GM12892 (cell line): ENCODE measurements at regions not wholly inside any gene's neighbourhood (a gene's known extent, or its start where the extent isn't known, plus 50 kb on each side); places are given as distances from the start of the nearest gene placed in this dataset.

Source experiments
- DNase-seq: peaks from one replicate; pipeline ENCODE4 v3.0.0; 2011; ENCODE audit not compliant: insufficient read length
- FAIRE-seq: peaks from 2 replicates; lab custom pipeline; 2011; peaks lifted over from hg19 to GRCh38; lab: Jason Lieb, UNC
- POLR2A ChIP-seq: IDR thresholded peaks from 2 replicates; pipeline ENCODE4 v1.6.1; 2011; ENCODE audit warnings: low read depth, low read length, control low read depth
- POLR2AphosphoS5 ChIP-seq: IDR thresholded peaks from 2 replicates; pipeline ENCODE4 v1.6.1; 2011; ENCODE audit warnings: low read depth, low read length, control low read depth
- TAF1 ChIP-seq: IDR thresholded peaks from 2 replicates; pipeline ENCODE4 v1.6.1; 2011; ENCODE audit warnings: low read depth, mild to moderate bottlenecking, control low read depth, low read length, borderline replicate concordance

DNA sequence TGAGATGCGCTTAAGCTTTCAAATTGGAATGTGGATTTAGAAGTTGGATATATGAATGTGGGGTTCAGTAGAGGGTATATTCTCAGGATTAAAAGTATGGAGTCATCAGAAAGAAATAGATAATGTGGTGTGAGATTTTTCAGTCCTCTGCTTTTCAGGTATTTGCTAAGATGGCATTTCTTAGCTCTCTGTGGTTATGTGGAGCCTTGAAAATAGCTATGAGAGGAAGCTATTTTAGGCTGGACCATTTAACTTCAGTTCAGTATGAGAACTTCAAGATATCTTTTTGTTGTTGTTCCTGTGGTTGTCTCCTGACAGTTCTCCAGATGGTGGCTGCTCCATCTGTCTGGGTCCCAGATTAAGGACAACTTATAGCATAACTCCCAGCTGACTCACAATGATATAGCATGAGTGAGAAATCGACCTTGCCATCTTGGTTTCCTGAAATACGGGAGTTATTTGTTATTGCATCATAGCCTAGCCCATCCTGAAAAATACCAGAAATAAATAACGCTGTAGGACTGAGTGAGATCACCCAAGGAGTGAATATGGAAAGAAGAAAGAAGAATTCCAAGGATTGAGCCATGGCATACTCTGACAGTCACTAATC lies 461.5 kb downstream of the ANXA1 start:
- TF ChIP-seq POLR2AphosphoS5 = no peak
- TF ChIP-seq POLR2A = no peak
- TF ChIP-seq TAF1 = no peak
- no peak for DNase-seq

DNA sequence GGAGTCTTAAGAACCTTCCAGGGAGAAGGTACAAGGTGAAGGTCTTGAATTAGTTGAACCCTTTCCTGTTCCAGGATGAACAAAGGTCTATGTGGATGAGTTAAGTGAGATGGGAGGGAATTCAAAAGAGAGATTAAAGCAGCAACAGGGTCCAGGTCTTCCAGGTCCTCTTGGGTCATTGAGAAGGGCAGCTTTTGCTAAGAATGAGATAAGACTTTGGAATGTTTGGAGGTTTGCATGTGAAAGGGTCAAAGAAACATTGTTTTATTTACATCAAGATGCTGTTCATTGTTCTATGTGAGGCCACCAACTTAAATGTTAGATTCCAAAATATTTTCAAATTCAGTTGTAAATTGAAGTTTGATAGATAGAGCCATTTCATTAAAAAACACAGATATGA lies 463.9 kb downstream of the ANXA1 start:
- FAIRE-seq (no peak), DNase-seq (no peak)
- TF ChIP-seq TAF1 (no peak), POLR2AphosphoS5 (no peak), POLR2A (no peak)

More for the DNA sequence above, 461.5 kb downstream of the ANXA1 start:
- no peak for FAIRE-seq

GRCh38 chr9:73617586-73617985 lies 465.9 kb downstream of the ANXA1 start:
- no peak for TF ChIP-seq POLR2A
- TF ChIP-seq POLR2AphosphoS5 = no peak
- no peak for TF ChIP-seq TAF1
- FAIRE-seq (no peak), DNase-seq (no peak)

DNA sequence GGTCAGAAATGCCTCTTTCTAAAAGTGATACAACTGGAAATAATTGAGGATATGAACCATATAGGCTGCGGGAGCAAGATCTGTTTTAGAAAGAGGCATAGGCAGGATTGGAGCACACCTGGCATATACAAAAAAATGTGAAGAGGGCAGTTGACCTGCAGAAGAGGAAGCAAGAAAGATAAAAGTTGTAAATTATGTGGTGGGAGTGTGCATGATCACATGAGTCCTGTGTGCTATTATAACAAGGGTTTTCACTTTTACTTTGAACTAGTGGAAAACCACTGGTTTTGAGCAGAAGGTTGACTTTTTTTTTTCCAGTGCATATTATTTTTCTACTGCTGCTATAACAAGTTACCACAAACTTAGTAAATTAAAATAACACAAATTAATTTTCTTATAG lies 489.3 kb downstream of the ANXA1 start:
- DNase-seq (no peak), FAIRE-seq (no peak)
- TF ChIP-seq POLR2A (no peak), POLR2AphosphoS5 (no peak), TAF1 (no peak)

DNA sequence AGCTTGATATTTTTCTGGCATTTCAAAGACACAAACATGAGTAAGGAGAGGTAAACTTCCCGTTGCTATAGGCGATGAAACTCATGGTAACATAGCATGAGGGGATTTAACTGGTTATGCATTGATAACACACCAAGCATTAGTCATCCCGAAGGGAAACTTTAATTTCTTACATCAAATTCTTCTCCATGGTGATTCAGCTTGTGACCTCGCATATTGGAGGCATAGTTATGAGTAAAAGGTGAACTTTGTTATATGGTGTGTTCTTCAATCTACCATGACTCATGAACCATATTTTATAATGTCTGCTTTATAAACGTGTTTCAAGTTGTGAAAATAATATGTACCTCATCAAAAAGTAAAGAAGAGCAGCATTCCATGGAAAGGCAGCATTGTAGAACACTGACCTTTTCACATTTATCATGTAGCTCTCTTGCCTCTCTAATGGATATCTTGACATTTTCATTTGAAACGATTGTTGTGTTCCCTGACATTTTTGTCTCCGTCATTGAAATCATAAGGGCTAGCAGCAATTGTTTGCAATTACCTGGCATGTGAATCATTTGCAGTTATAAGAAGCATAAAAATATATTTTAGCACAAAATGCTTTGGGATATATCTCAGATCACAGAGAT lies 491.8 kb downstream of the ANXA1 start:
- no peak for DNase-seq
- TF ChIP-seq POLR2AphosphoS5 (no peak), TAF1 (no peak), POLR2A (no peak)
- FAIRE-seq = no peak

DNA sequence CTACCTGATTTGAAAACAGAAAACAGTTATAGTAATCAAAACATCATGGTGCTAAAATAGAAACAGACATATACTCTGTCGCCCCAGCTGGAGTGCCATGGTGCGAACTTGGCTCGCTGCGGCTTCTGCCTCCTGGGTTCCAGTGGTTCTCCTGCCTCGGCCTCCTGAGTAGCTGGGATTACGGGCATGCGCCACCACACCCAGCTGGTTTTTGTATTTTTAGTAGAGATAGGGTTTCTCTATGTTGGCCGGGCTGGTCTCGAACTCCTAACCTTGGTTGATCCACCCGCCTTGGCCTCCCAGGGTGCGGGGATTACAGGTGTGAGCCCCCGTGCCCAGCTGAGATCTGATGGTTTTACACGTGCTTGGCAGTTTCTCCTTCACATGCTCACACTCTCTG lies 495.9 kb downstream of the ANXA1 start:
- TF ChIP-seq POLR2AphosphoS5 (no peak), POLR2A (no peak), TAF1 (no peak)
- DNase-seq = no peak
- FAIRE-seq = no peak

GRCh38 chr9:73649552-73649951 lies 497.9 kb downstream of the ANXA1 start:
- no peak for TF ChIP-seq POLR2AphosphoS5
- TF ChIP-seq TAF1 = no peak
- TF ChIP-seq POLR2A = no peak
- DNase-seq (no peak), FAIRE-seq (no peak)

DNA sequence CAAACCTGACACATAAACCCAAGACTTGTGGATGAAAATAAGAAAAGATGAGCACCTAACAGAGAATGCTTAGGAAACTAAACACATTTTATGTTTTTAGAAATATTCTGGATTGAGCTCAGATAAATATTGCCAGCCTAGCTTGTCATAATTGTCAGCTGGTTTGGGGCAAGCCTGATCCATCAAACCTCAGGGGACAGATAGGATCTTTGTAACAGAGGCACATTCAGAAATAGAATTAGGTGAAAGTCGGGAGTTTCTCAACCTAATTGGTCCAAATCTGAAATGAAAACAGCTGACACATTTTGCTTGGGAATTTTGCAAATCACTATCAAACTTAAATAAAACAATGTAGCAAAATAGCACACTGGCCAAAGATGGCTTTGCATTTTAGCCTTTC lies 503.7 kb downstream of the ANXA1 start:
- no peak for DNase-seq
- TF ChIP-seq POLR2AphosphoS5 = no peak
- TF ChIP-seq POLR2A = no peak
- TF ChIP-seq TAF1 = no peak
- no peak for FAIRE-seq

- no peak for FAIRE-seq
- no peak for DNase-seq
- TF ChIP-seq TAF1 (no peak), POLR2A (no peak), POLR2AphosphoS5 (no peak)
Measured at GRCh38 chr9:73655831-73656230, 504.2 kb downstream of the ANXA1 start.

GRCh38 chr9:73665253-73665652 lies 513.6 kb downstream of the ANXA1 start:
- no peak for DNase-seq
- TF ChIP-seq POLR2A (no peak), TAF1 (no peak), POLR2AphosphoS5 (no peak)
- no peak for FAIRE-seq

GRCh38 chr9:73667749-73668148 lies 516.1 kb downstream of the ANXA1 start:
- no peak for TF ChIP-seq TAF1
- DNase-seq = no peak
- FAIRE-seq = no peak

GRCh38 chr9:73680831-73681230 lies 529.2 kb downstream of the ANXA1 start:
- TF ChIP-seq POLR2A (no peak), POLR2AphosphoS5 (no peak), TAF1 (no peak)
- DNase-seq = no peak
- FAIRE-seq = no peak

DNA sequence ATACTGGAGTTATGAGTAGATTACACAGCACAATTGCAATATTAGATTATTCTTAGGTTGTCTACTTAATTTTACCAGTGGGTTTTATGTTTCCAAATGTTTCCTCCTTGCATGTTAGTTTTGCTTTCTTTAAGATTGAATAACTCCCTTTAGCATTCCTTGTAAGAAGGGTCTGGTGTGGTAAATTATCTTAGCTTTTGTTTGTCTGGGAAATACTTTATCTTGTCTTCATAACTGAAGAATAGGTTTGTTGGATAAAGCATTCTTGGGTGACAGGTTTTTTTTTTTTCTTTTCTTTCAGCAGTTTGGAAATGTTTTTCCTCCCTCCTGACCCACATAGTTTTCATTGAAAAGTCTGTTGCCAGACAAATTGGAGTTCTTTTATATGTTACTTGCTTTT lies 531.1 kb downstream of the ANXA1 start:
- TF ChIP-seq TAF1 = no peak
- no peak for FAIRE-seq
- no peak for DNase-seq
